Retinal pigment epithelial cell (primary cell): ENCODE measurements at regions not wholly inside any gene's neighbourhood (a gene's known extent, or its start where the extent isn't known, plus 50 kb on each side); places are given as distances from the start of the nearest gene placed in this dataset.

Source experiments
- DNase-seq: peaks from one replicate; pipeline ENCODE4 v3.0.0-alpha.2; 2010; ENCODE audit warnings: low read depth
- H3K4me3 ChIP-seq: 2 replicates; pipeline ENCODE4 v1.5.1; 2011; ENCODE audit warnings: mild to moderate bottlenecking, low read length, control low read depth, moderate library complexity
- CTCF ChIP-seq: conservative IDR thresholded peaks from 2 replicates; pipeline ENCODE4 v1.5.1; 2011; ENCODE audit warnings: low read depth, low read length, control low read depth, inconsistent platforms

GRCh38 chr10:45071043-45071813, 70.5 kb downstream of the ZNF22 start:
- no peak for TF ChIP-seq CTCF
- H3K4me3 ChIP-seq: no peak overlapping the region
- DNase-seq: no peak

- DNase-seq: no peak
- no peak overlapping the region for H3K4me3 ChIP-seq
- no peak for TF ChIP-seq CTCF
These were observed 74.5 kb downstream of the ZNF22 start for GRCh38 chr10:45075216-45075615.

- no peak for DNase-seq
- H3K4me3 ChIP-seq: no peak overlapping the region
- TF ChIP-seq CTCF: no peak
These were observed 75.2 kb downstream of the ZNF22 start for GRCh38 chr10:45075826-45076380.

- TF ChIP-seq CTCF: no peak
- DNase-seq: no peak
- no peak overlapping the region for H3K4me3 ChIP-seq
These were observed 76.2 kb downstream of the ZNF22 start for GRCh38 chr10:45076891-45077290.

- TF ChIP-seq CTCF: no peak
These were observed 79.6 kb downstream of the ZNF22 start for GRCh38 chr10:45080331-45080730.

GRCh38 chr10:45082176-45082575, 81.5 kb downstream of the ZNF22 start:
- TF ChIP-seq CTCF: no peak
- no peak overlapping the region for H3K4me3 ChIP-seq
- DNase-seq: no peak

More at GRCh38 chr10:45080331-45080730, 79.6 kb downstream of the ZNF22 start:
- DNase-seq: no peak
- H3K4me3 ChIP-seq: no peak overlapping the region

GRCh38 chr10:45091968-45092367, 91.2 kb downstream of the ZNF22 start:
- H3K4me3 ChIP-seq: no peak overlapping the region
- TF ChIP-seq CTCF: no peak
- no peak for DNase-seq
